GM23338 (cell line): ENCODE measurements at regions not wholly inside any gene's neighbourhood (a gene's known extent, or its start where the extent isn't known, plus 50 kb on each side); places are given as distances from the start of the nearest gene placed in this dataset.

Experiments used
- ATAC-seq: fragments of 200-7000 bp; cut with Tn5 transposase; 3 replicates; pipeline ENCODE4 v1.9.1; 2020
- DNase-seq: peaks from one replicate; pipeline ENCODE4 v3.0.0-alpha.2; 2015; ENCODE audit warnings: low spot score
- H2AFZ ChIP-seq: fragments of 200-600 bp; sonication (generic); 2 replicates; pipeline ENCODE4 v1.8.0; 2016; ENCODE audit warnings: antibody characterized with exemption, mild to moderate bottlenecking, moderate library complexity
- H3F3A ChIP-seq: fragments of 200-600 bp; sonication (generic); replicated peaks from 2 replicates; pipeline ENCODE4 v1.8.0; 2017; ENCODE audit warnings: antibody characterized with exemption, mixed run types, low read depth
- H3K27ac ChIP-seq: fragments of 200-600 bp; sonication (generic); 2 replicates; pipeline ENCODE4 v1.6.1; 2016; ENCODE audit warnings: low read depth
- H3K27me3 ChIP-seq: fragments of 200-600 bp; sonication (generic); 2 replicates; pipeline ENCODE4 v1.8.0; 2016; ENCODE audit warnings: mild to moderate bottlenecking, mixed run types, moderate library complexity; ENCODE audit not compliant: insufficient read depth
- H3K36me3 ChIP-seq: fragments of 200-600 bp; sonication (generic); 2 replicates; pipeline ENCODE4 v1.8.0; 2016; ENCODE audit warnings: mild to moderate bottlenecking; ENCODE audit not compliant: insufficient read depth
- H3K4me1 ChIP-seq: fragments of 200-600 bp; sonication (generic); 2 replicates; pipeline ENCODE4 v1.8.0; 2016; ENCODE audit warnings: mild to moderate bottlenecking, moderate library complexity; ENCODE audit not compliant: insufficient read depth
- H3K4me2 ChIP-seq: fragments of 200-600 bp; sonication (generic); 2 replicates; pipeline ENCODE4 v1.7.1; 2017; ENCODE audit warnings: mixed run types
- H3K4me3 ChIP-seq: fragments of 200-600 bp; sonication (generic); 2 replicates; pipeline ENCODE4 v1.6.1; 2016; ENCODE audit warnings: mixed run types
- H3K79me2 ChIP-seq: fragments of 200-600 bp; sonication (generic); replicated peaks from 2 replicates; pipeline ENCODE4 v1.8.0; 2017; ENCODE audit warnings: mild to moderate bottlenecking; ENCODE audit not compliant: insufficient read depth
- H3K9me2 ChIP-seq: fragments of 200-600 bp; sonication (generic); 2 replicates; pipeline ENCODE4 v1.8.0; 2017; ENCODE audit not compliant: insufficient read depth
- H4K20me1 ChIP-seq: fragments of 200-600 bp; sonication (generic); replicated peaks from 2 replicates; pipeline ENCODE4 v1.8.0; 2017; ENCODE audit warnings: mild to moderate bottlenecking; ENCODE audit not compliant: insufficient read depth
- H3K27ac Mint-ChIP-seq: 2 replicates; pipeline ENCODE4 v1.8.0; 2020; ENCODE audit warnings: inconsistent platforms, mild to moderate bottlenecking, moderate library complexity, mixed read lengths
- H3K27me3 Mint-ChIP-seq: 3 replicates; pipeline ENCODE4 v1.8.0; 2022; ENCODE audit warnings: low read depth, mild to moderate bottlenecking, moderate library complexity, mixed read lengths, inconsistent platforms; ENCODE audit not compliant: insufficient read depth, poor library complexity
- H3K36me3 Mint-ChIP-seq: 3 replicates; pipeline ENCODE4 v1.8.0; 2021; ENCODE audit warnings: low read depth, mild to moderate bottlenecking, inconsistent platforms, moderate library complexity, mixed read lengths
- H3K4me1 Mint-ChIP-seq: 3 replicates; pipeline ENCODE4 v1.8.0; 2020; ENCODE audit warnings: mild to moderate bottlenecking, inconsistent platforms, mixed read lengths
- H3K4me3 Mint-ChIP-seq: 3 replicates; pipeline ENCODE4 v1.8.0; 2021; ENCODE audit warnings: moderate library complexity, mild to moderate bottlenecking, inconsistent platforms, mixed read lengths
- H3K9me3 Mint-ChIP-seq: 3 replicates; pipeline ENCODE4 v1.8.0; 2020; ENCODE audit warnings: moderate library complexity, mild to moderate bottlenecking, inconsistent platforms, mixed read lengths
- CREB1 ChIP-seq: fragments of 250-450 bp; sonication (Bioruptor Pico); IDR thresholded peaks from 2 replicates; pipeline ENCODE4 v1.5.0; 2020; ENCODE audit warnings: low read depth, mild to moderate bottlenecking, moderate library complexity
- EZH2 ChIP-seq: fragments of 200-600 bp; sonication (generic); IDR thresholded peaks from one replicate; pipeline ENCODE4 v1.8.0; 2017; ENCODE audit warnings: antibody characterized with exemption, mild to moderate bottlenecking, low read depth; ENCODE audit not compliant: unreplicated experiment
- EZH2phosphoT487 ChIP-seq: fragments of 200-600 bp; sonication (generic); IDR thresholded peaks from one replicate; pipeline ENCODE4 v1.8.1; 2018; ENCODE audit warnings: antibody characterized with exemption; ENCODE audit not compliant: unreplicated experiment
- STAT1 ChIP-seq: IDR thresholded peaks from one replicate; pipeline ENCODE4 v1.6.1; 2016; ENCODE audit warnings: antibody characterized with exemption; ENCODE audit not compliant: unreplicated experiment
- ZNF114 ChIP-seq: fragments of 250-450 bp; sonication (Bioruptor Pico); IDR thresholded peaks from 2 replicates; pipeline ENCODE4 v1.5.0; 2020; ENCODE audit warnings: mild to moderate bottlenecking, moderate library complexity
- TF ChIP-seq, protein P1 (sequence below): IDR thresholded peaks from 2 replicates; pipeline ENCODE4 v1.6.1; 2016; ENCODE audit warnings: antibody characterized with exemption
- TF ChIP-seq, protein P2 (sequence below), 2 experiments: fragments of 200-600 bp in 1 of 2; sonication (generic) in 1 of 2; conservative IDR thresholded peaks; 2 replicates each; pipeline versions ENCODE4 v1.5.1 to v1.6.1; 2016 to 2017; ENCODE audit warnings: antibody characterized with exemption in 2 of 2, low read depth in 2 of 2, mild to moderate bottlenecking in 2 of 2, moderate library complexity in 1 of 2
- TF ChIP-seq, protein P3 (sequence below): IDR thresholded peaks from one replicate; pipeline ENCODE4 v1.6.1; 2018; ENCODE audit warnings: antibody characterized with exemption; ENCODE audit not compliant: unreplicated experiment

DNA sequence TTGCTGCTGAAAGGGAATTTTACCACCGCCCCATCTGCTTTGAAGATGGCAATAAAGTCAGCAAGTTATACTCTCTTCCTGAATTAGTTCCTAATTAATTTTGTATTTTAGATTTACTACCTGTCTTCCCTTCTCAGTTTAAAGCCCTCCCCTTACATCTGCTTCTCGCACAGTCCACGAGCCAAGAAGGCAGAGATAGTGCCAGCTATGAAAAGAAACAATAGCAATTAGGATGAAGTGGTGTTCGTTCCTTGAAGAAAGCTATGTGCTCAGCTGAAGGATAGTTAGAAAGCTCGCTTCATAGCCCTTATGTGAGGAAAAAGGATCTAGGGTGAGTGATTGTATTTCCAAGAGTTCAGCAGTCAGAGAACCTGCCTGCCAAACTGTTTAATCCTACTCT is 1678.8 kb upstream of the TENM3 start:
- DNase-seq = no peak
- no peaks in the 10 kb centered on the region for H3K36me3 Mint-ChIP-seq
- Histone ChIP-seq H3K27ac (no peak overlapping the region), H3K4me1 (no peaks in the 10 kb centered on the region), H3K9me2 (peaks cover 2% of the 10 kb centered on the region; the same call in 1 of the 2 replicates), H3K27me3 (no peaks in the 10 kb centered on the region), H3K36me3 (no peaks in the 10 kb centered on the region), H4K20me1 (no peaks in the 10 kb centered on the region), H3K4me3 (no peak overlapping the region), H2AFZ (peak overlapping the region; percentile 83), H3K4me2 (no peak overlapping the region), H3K79me2 (no peaks in the 10 kb centered on the region), H3F3A (no peaks in the 10 kb centered on the region)
- ATAC-seq = no peak
- H3K4me1 Mint-ChIP-seq = no peaks in the 10 kb centered on the region
- H3K27me3 Mint-ChIP-seq = peaks cover 5% of the 10 kb centered on the region
- H3K4me3 Mint-ChIP-seq = no peak overlapping the region
- no peak for TF ChIP-seq ZNF114 (CRISPR knock-in tag)
- no peak for TF ChIP-seq EZH2
- TF ChIP-seq CREB1 (CRISPR knock-in tag) = no peak
- TF ChIP-seq, protein P1, sequence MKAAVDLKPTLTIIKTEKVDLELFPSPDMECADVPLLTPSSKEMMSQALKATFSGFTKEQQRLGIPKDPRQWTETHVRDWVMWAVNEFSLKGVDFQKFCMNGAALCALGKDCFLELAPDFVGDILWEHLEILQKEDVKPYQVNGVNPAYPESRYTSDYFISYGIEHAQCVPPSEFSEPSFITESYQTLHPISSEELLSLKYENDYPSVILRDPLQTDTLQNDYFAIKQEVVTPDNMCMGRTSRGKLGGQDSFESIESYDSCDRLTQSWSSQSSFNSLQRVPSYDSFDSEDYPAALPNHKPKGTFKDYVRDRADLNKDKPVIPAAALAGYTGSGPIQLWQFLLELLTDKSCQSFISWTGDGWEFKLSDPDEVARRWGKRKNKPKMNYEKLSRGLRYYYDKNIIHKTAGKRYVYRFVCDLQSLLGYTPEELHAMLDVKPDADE = no peak
- TF ChIP-seq EZH2phosphoT487 = no peak
- TF ChIP-seq, protein P2, sequence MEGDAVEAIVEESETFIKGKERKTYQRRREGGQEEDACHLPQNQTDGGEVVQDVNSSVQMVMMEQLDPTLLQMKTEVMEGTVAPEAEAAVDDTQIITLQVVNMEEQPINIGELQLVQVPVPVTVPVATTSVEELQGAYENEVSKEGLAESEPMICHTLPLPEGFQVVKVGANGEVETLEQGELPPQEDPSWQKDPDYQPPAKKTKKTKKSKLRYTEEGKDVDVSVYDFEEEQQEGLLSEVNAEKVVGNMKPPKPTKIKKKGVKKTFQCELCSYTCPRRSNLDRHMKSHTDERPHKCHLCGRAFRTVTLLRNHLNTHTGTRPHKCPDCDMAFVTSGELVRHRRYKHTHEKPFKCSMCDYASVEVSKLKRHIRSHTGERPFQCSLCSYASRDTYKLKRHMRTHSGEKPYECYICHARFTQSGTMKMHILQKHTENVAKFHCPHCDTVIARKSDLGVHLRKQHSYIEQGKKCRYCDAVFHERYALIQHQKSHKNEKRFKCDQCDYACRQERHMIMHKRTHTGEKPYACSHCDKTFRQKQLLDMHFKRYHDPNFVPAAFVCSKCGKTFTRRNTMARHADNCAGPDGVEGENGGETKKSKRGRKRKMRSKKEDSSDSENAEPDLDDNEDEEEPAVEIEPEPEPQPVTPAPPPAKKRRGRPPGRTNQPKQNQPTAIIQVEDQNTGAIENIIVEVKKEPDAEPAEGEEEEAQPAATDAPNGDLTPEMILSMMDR (conservative IDR thresholded peaks at IDR 0.05; ENCODE audit: low read depth in 2 of 2) = no peak
- no peak overlapping the region for H3K27ac Mint-ChIP-seq
- no peaks in the 10 kb centered on the region; the same call in 2 of the 3 replicates for H3K9me3 Mint-ChIP-seq

DNA sequence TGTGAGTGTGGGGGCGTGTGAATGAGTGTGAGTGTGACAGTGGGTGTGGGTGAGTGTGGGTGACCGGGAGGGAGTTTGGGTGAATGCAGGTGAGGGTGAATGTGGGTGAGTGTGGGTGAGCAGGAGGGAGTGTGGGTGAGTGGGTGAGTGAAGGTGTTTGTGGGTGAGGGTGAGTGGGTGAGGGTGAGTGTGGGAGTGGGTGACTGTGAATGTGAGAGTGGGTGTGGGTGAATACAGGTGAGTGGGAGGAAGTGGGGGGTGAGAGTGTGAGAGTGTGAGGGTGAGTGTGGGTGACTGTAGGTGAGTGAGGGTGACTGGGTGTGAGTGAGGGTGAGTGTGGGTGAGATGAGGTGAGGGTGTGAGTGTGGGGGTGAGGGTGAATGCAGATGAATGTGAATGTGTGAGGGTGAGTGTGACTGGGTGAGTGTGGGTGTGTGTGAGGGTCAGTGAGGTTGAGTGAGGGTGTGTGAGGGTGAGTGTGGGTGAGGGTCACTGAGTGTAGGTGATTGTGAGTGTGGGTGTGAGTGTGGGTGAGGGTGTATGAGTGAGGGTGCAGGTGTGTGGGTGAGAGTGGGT is 1677.3 kb upstream of the TENM3 start:
- Histone ChIP-seq H3K27me3 (no peaks in the 10 kb centered on the region), H4K20me1 (no peaks in the 10 kb centered on the region), H3K79me2 (no peaks in the 10 kb centered on the region), H3K4me3 (no peak overlapping the region), H3K9me2 (peaks cover 2% of the 10 kb centered on the region; the same call in 1 of the 2 replicates), H3F3A (no peaks in the 10 kb centered on the region), H3K27ac (no peak overlapping the region), H3K4me1 (no peaks in the 10 kb centered on the region), H3K4me2 (no peak overlapping the region), H2AFZ (no peak overlapping the region), H3K36me3 (no peaks in the 10 kb centered on the region)
- Mint-ChIP-seq H3K4me1 (no peaks in the 10 kb centered on the region), H3K9me3 (no peaks in the 10 kb centered on the region; the same call in 2 of the 3 replicates), H3K27ac (no peak overlapping the region), H3K36me3 (no peaks in the 10 kb centered on the region), H3K4me3 (no peak overlapping the region), H3K27me3 (peaks cover 5% of the 10 kb centered on the region)
- DNase-seq = no peak
- no peak for ATAC-seq
- TF ChIP-seq, protein P1 = no peak
- TF ChIP-seq EZH2 (no peak), STAT1 (no peak), CREB1 (CRISPR knock-in tag) (no peak), EZH2phosphoT487 (no peak)
- TF ChIP-seq, protein P3, sequence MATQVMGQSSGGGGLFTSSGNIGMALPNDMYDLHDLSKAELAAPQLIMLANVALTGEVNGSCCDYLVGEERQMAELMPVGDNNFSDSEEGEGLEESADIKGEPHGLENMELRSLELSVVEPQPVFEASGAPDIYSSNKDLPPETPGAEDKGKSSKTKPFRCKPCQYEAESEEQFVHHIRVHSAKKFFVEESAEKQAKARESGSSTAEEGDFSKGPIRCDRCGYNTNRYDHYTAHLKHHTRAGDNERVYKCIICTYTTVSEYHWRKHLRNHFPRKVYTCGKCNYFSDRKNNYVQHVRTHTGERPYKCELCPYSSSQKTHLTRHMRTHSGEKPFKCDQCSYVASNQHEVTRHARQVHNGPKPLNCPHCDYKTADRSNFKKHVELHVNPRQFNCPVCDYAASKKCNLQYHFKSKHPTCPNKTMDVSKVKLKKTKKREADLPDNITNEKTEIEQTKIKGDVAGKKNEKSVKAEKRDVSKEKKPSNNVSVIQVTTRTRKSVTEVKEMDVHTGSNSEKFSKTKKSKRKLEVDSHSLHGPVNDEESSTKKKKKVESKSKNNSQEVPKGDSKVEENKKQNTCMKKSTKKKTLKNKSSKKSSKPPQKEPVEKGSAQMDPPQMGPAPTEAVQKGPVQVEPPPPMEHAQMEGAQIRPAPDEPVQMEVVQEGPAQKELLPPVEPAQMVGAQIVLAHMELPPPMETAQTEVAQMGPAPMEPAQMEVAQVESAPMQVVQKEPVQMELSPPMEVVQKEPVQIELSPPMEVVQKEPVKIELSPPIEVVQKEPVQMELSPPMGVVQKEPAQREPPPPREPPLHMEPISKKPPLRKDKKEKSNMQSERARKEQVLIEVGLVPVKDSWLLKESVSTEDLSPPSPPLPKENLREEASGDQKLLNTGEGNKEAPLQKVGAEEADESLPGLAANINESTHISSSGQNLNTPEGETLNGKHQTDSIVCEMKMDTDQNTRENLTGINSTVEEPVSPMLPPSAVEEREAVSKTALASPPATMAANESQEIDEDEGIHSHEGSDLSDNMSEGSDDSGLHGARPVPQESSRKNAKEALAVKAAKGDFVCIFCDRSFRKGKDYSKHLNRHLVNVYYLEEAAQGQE = no peak
